ENCODE measurements at regions not wholly inside any gene's neighbourhood (a gene's known extent, or its start where the extent isn't known, plus 50 kb on each side); places are given as distances from the start of the nearest gene placed in this dataset.

DNA sequence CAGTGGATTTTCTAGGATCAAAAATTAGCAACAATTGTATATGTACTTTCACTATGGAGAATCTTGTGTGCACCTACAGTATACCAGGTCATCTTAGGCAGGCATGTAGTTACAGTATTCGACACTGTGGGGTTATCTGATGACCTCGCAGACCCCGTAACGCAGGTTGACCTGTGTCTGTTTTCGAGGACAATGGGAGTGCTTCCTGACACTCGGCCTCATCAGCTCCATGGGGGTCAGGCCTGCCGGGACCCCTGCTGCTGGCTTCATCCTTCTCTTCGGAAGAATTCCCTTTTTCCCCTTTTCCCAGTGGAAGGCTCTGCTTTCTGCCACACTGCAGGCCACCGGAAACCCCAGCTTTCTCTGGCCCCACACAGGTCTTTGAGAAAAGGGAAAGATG lies 102.8 kb upstream of the TMEM18 start:
- Histone ChIP-seq H3K9me3 (no peaks in the 10 kb centered on the region), H3K4me1 (replicated peaks) (no peaks in the 10 kb centered on the region), H3K4me3 (no peak overlapping the region), H3K27ac (no peak overlapping the region), H3K27me3 (replicated peaks; ENCODE audit: insufficient read depth) (no peaks in the 10 kb centered on the region), H3K36me3 (no peaks in the 10 kb centered on the region)
- intact Hi-C loops (cut with DNase I) = no loop called here
- 84% methylated on average over 9 of the region's 9 CpGs for WGBS
- TF ChIP-seq POLR2A (IDR thresholded peaks at IDR 0.05) (no peak), POLR2AphosphoS5 (IDR thresholded peaks at IDR 0.05) (no peak), CTCF (IDR thresholded peaks at IDR 0.05) (no peak)
- DNase-seq (ENCODE audit: low spot score) = no peak

DNA sequence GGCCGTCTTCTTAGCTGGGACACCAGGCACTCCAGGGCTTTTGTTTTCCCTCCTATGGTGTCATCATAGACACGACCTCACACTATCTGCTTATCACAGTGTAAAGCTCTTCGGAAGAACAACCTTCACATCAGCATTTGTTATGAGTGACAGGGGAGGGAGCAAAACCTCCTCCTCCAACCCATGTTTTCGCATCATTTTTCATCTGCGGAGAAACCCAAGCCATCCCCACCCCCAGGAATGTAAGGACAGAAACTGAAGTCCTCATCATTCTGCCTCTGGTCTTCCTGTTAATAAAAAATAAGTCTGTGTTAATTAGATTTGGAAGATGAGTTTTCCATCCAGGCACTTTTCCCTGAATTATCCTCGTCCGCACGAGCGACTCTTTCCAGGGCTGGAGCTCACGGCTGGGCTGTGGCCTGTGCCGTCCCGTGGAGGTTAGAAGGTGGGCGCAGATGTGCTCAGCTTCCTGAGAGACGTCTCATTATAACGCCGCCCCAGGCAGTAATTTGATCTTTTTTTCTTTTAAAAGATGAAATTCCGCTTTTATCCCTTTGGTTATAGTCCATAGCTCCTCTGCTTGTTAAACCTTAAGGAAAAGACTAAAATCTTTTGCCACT lies 101.6 kb upstream of the TMEM18 start:
- WGBS = 42% methylated on average over 17 of the region's 17 CpGs
- H3K36me3 ChIP-seq = no peaks in the 10 kb centered on the region
- intact Hi-C loops (cut with DNase I) = no loop called here
- no peak for TF ChIP-seq CTCF (IDR thresholded peaks at IDR 0.05)
- TF ChIP-seq POLR2AphosphoS5 (IDR thresholded peaks at IDR 0.05) = no peak
- no peak for TF ChIP-seq POLR2A (IDR thresholded peaks at IDR 0.05)
- no peak overlapping the region for H3K4me3 ChIP-seq
- H3K9me3 ChIP-seq = no peaks in the 10 kb centered on the region
- H3K27ac ChIP-seq = no peak overlapping the region
- no peaks in the 10 kb centered on the region for H3K4me1 ChIP-seq (replicated peaks)
- H3K27me3 ChIP-seq (replicated peaks; ENCODE audit: insufficient read depth) = no peaks in the 10 kb centered on the region
- DNase-seq (ENCODE audit: low spot score) = no peak

DNA sequence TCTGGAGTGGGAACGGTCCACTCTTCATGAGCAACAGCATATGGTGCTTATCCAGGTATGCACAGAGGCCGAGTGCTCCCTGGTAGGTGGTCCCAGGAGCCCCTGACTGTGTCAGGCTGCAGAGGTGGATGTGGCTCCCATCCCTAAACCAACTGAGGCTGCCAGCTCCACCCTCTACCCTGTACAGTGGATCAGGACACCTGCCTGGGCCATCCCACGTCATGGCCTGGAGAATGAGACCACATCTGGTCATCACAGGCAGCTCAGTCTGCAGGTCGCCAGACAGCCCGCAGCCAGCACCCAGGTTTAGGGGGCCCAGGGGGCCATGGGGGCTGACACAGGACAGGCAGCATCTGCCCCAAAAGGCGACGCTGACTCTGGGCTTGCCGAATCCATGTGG lies 100.3 kb upstream of the TMEM18 start:
- intact Hi-C loops (cut with DNase I) = no loop called here
- TF ChIP-seq POLR2AphosphoS5 (IDR thresholded peaks at IDR 0.05) = no peak
- TF ChIP-seq POLR2A (IDR thresholded peaks at IDR 0.05) = no peak
- no peak for TF ChIP-seq CTCF (IDR thresholded peaks at IDR 0.05)
- Histone ChIP-seq H3K9me3 (no peaks in the 10 kb centered on the region), H3K27me3 (replicated peaks; ENCODE audit: insufficient read depth) (no peaks in the 10 kb centered on the region), H3K4me1 (replicated peaks) (no peaks in the 10 kb centered on the region), H3K4me3 (no peak overlapping the region), H3K36me3 (no peaks in the 10 kb centered on the region), H3K27ac (no peak overlapping the region)
- no peak for DNase-seq (ENCODE audit: low spot score)
- WGBS = 91% methylated on average over 8 of the region's 8 CpGs

DNA sequence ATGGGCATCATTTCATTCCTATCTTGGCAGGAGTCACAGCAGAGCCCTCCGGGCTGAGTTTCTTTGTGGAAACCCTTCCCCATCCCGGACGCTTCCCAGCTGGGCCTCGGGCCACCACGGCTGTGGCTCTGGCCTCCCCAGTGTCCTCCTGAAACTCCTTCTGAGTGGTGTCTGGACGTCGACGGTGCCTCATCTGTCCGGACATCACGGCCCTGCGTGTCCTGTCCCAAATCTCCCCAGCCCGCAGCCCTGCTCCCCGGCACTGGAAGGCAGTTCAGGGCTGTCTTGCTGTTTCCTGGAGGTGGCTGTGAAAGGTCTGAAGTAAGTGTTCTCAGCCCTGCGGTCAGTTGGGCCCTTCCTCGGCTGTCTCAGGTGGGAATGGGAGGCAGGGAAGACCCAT lies 99.8 kb upstream of the TMEM18 start:
- no peak overlapping the region for H3K27ac ChIP-seq
- intact Hi-C loops (cut with DNase I) = no loop called here
- H3K4me3 ChIP-seq = no peak overlapping the region
- H3K9me3 ChIP-seq = no peaks in the 10 kb centered on the region
- 89% methylated on average over 14 of the region's 15 CpGs for WGBS
- H3K36me3 ChIP-seq = no peaks in the 10 kb centered on the region
- DNase-seq (ENCODE audit: low spot score) = no peak
- no peaks in the 10 kb centered on the region for H3K27me3 ChIP-seq (replicated peaks; ENCODE audit: insufficient read depth)
- TF ChIP-seq CTCF (IDR thresholded peaks at IDR 0.05) = no peak
- no peak for TF ChIP-seq POLR2A (IDR thresholded peaks at IDR 0.05)
- no peak for TF ChIP-seq POLR2AphosphoS5 (IDR thresholded peaks at IDR 0.05)
- H3K4me1 ChIP-seq (replicated peaks) = no peaks in the 10 kb centered on the region

DNA sequence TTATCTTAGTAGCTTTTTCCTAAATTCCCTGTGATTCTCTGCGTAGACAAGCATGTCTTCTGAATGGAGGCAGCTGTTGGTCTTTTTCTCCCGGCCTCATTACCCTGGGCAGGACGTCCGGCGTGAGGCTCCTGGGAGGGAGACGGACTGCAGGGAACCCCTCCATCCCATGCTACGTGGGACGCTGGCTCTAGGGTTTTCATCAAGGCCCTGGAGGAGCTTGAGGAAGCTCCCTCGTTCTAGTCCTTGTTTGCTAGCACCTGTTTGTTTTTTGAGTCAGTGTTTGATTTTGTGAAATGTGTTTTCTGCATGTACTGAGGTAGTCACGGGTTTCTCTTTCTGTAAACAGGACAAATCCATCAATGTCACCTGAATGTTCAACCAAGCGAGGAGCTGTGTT lies 99.3 kb upstream of the TMEM18 start:
- DNase-seq (ENCODE audit: low spot score) = no peak
- H3K27ac ChIP-seq = no peak overlapping the region
- H3K4me1 ChIP-seq (replicated peaks) = no peaks in the 10 kb centered on the region
- no peak overlapping the region for H3K4me3 ChIP-seq
- intact Hi-C loops (cut with DNase I) = no loop called here
- no peak for TF ChIP-seq POLR2AphosphoS5 (IDR thresholded peaks at IDR 0.05)
- TF ChIP-seq POLR2A (IDR thresholded peaks at IDR 0.05) = no peak
- no peak for TF ChIP-seq CTCF (IDR thresholded peaks at IDR 0.05)
- WGBS = 63% methylated on average over 11 of the region's 11 CpGs
- H3K36me3 ChIP-seq = no peaks in the 10 kb centered on the region
- no peaks in the 10 kb centered on the region for H3K9me3 ChIP-seq
- no peaks in the 10 kb centered on the region for H3K27me3 ChIP-seq (replicated peaks; ENCODE audit: insufficient read depth)

Measured in prostate gland (tissue), 2 donors.